ENCODE measurements at regions not wholly inside any gene's neighbourhood (a gene's known extent, or its start where the extent isn't known, plus 50 kb on each side); places are given as distances from the start of the nearest gene placed in this dataset.

DNA sequence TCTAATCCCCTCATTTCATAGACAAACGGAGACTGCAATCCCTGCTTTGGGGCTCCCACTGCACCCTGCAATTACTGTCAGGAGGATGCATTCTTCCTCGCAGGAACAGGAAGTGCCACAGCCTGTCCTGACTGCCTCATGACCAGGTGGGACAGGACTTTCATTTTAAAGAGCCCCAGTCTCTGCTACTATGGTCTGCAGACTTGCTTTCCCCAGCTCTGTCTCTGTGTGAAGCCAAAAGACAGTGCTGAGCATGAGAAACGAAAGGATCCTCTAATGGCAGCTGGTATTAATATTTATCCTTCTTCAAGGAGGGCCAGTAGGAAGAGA is 60.0 kb upstream of the PNMA1 start:
- TF ChIP-seq, protein P1, sequence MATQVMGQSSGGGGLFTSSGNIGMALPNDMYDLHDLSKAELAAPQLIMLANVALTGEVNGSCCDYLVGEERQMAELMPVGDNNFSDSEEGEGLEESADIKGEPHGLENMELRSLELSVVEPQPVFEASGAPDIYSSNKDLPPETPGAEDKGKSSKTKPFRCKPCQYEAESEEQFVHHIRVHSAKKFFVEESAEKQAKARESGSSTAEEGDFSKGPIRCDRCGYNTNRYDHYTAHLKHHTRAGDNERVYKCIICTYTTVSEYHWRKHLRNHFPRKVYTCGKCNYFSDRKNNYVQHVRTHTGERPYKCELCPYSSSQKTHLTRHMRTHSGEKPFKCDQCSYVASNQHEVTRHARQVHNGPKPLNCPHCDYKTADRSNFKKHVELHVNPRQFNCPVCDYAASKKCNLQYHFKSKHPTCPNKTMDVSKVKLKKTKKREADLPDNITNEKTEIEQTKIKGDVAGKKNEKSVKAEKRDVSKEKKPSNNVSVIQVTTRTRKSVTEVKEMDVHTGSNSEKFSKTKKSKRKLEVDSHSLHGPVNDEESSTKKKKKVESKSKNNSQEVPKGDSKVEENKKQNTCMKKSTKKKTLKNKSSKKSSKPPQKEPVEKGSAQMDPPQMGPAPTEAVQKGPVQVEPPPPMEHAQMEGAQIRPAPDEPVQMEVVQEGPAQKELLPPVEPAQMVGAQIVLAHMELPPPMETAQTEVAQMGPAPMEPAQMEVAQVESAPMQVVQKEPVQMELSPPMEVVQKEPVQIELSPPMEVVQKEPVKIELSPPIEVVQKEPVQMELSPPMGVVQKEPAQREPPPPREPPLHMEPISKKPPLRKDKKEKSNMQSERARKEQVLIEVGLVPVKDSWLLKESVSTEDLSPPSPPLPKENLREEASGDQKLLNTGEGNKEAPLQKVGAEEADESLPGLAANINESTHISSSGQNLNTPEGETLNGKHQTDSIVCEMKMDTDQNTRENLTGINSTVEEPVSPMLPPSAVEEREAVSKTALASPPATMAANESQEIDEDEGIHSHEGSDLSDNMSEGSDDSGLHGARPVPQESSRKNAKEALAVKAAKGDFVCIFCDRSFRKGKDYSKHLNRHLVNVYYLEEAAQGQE (IDR thresholded peaks at IDR 0.05; ENCODE audit: low read depth) = no peak
- TF ChIP-seq FOXM1 (IDR thresholded peaks at IDR 0.05; ENCODE audit: borderline replicate concordance, low read depth) (no peak), TEAD4 (IDR thresholded peaks at IDR 0.05) (no peak)
- TF ChIP-seq, protein P2, sequence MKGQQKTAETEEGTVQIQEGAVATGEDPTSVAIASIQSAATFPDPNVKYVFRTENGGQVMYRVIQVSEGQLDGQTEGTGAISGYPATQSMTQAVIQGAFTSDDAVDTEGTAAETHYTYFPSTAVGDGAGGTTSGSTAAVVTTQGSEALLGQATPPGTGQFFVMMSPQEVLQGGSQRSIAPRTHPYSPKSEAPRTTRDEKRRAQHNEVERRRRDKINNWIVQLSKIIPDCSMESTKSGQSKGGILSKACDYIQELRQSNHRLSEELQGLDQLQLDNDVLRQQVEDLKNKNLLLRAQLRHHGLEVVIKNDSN (IDR thresholded peaks at IDR 0.05) = no peak
